CD14-positive monocyte (primary cell): ENCODE measurements at regions not wholly inside any gene's neighbourhood (a gene's known extent, or its start where the extent isn't known, plus 50 kb on each side); places are given as distances from the start of the nearest gene placed in this dataset.
A peak's percentile ranks its signal among the peaks of the same experiment; 100 is the strongest.

Source experiments
- DNase-seq, 3 donors: peaks; one replicate each; pipeline ENCODE4 v3.0.0-alpha.2; 2011 to 2022
- H2AFZ ChIP-seq: 2 replicates; pipeline ENCODE4 v1.6.0; 2012; ENCODE audit warnings: mild to moderate bottlenecking, low read depth, low read length, inconsistent platforms; ENCODE audit not compliant: insufficient read depth, poor library complexity, severe bottlenecking
- H3K27ac ChIP-seq, 2 donors: 1 replicate in 1 of 2; 2 replicates in 1 of 2; pipeline ENCODE4 v1.5.1; 2012 to 2013; ENCODE audit warnings: low read length in 2 of 2, control low read depth in 1 of 2, inconsistent platforms in 1 of 2, low read depth in 1 of 2, mild to moderate bottlenecking in 1 of 2
- H3K27me3 ChIP-seq, 2 donors: one replicate each; pipeline versions ENCODE4 v1.6.0 to v1.6.1; 2011 to 2013; ENCODE audit warnings: low read length in 2 of 2; ENCODE audit not compliant: control insufficient read depth in 2 of 2, insufficient read depth in 2 of 2
- H3K36me3 ChIP-seq, 2 donors: replicated peaks in 1 of 2; 1 replicate in 1 of 2; 2 replicates in 1 of 2; pipeline versions ENCODE4 v1.5.1 to v1.6.1; 2012 to 2013; ENCODE audit warnings: low read length in 2 of 2, control low read depth in 1 of 2, inconsistent platforms in 1 of 2, mild to moderate bottlenecking in 1 of 2; ENCODE audit not compliant: insufficient read depth in 2 of 2, control insufficient read depth in 1 of 2
- H3K4me1 ChIP-seq, 2 donors: 1 replicate in 1 of 2; 2 replicates in 1 of 2; pipeline versions ENCODE4 v1.5.1 to v1.6.1; 2012 to 2013; ENCODE audit warnings: low read length in 2 of 2, control low read depth in 1 of 2, inconsistent platforms in 1 of 2, mild to moderate bottlenecking in 1 of 2, moderate library complexity in 1 of 2; ENCODE audit not compliant: insufficient read depth in 2 of 2, control insufficient read depth in 1 of 2
- H3K4me2 ChIP-seq: replicated peaks from 2 replicates; pipeline ENCODE3; 2012; ENCODE audit warnings: low read length, moderate library complexity, mild to moderate bottlenecking; ENCODE audit not compliant: poor library complexity, severe bottlenecking; ENCODE audit errors: extremely low read depth
- H3K4me3 ChIP-seq, 3 experiments: fragments of 200-600 bp in 1 of 3; sonication (generic) in 1 of 3; replicated peaks in 1 of 3; 1 replicate in 2 of 3; 2 replicates in 1 of 3; pipeline ENCODE4 v1.5.1; 2011 to 2013; ENCODE audit warnings: low read length in 3 of 3, mild to moderate bottlenecking in 3 of 3, control low read depth in 2 of 3, low read depth in 2 of 3, inconsistent platforms in 1 of 3, moderate library complexity in 1 of 3
- H3K79me2 ChIP-seq: 2 replicates; pipeline ENCODE4 v1.6.0; 2012; ENCODE audit warnings: mild to moderate bottlenecking, control low read depth, inconsistent platforms, low read length, moderate library complexity; ENCODE audit not compliant: insufficient read depth
- H3K9ac ChIP-seq: 2 replicates; pipeline ENCODE4 v1.6.0; 2017; ENCODE audit warnings: low read length, mild to moderate bottlenecking; ENCODE audit not compliant: insufficient read depth, poor library complexity, severe bottlenecking
- H3K9me3 ChIP-seq, 2 donors: replicated peaks in 1 of 2; 1 replicate in 1 of 2; 2 replicates in 1 of 2; pipeline versions ENCODE4 v1.5.1 to v1.6.1; 2012 to 2013; ENCODE audit warnings: low read length in 2 of 2, control low read depth in 1 of 2; ENCODE audit not compliant: control insufficient read depth in 1 of 2, insufficient read depth in 1 of 2
- H4K20me1 ChIP-seq: 2 replicates; pipeline ENCODE4 v1.6.0; 2012; ENCODE audit warnings: mild to moderate bottlenecking, low read length, control low read depth, moderate library complexity; ENCODE audit not compliant: insufficient read depth
- H3K27ac Mint-ChIP-seq, 7 donors: one replicate each; pipeline ENCODE4 v1.8.0; 2020; ENCODE audit warnings: mild to moderate bottlenecking in 7 of 7, mixed read lengths in 7 of 7, moderate library complexity in 6 of 7, inconsistent platforms in 2 of 7
- H3K27me3 Mint-ChIP-seq, 3 donors: one replicate each; pipeline ENCODE4 v1.8.0; 2021 to 2022; ENCODE audit warnings: low read depth in 3 of 3, mild to moderate bottlenecking in 3 of 3, mixed read lengths in 3 of 3, moderate library complexity in 3 of 3, inconsistent platforms in 1 of 3
- H3K36me3 Mint-ChIP-seq, 2 donors: one replicate each; pipeline ENCODE4 v1.8.0; 2020; ENCODE audit warnings: mixed read lengths in 2 of 2, inconsistent platforms in 1 of 2, mild to moderate bottlenecking in 1 of 2
- H3K4me1 Mint-ChIP-seq: one replicate; pipeline ENCODE4 v1.8.0; 2020; ENCODE audit warnings: mild to moderate bottlenecking, mixed read lengths
- H3K4me3 Mint-ChIP-seq, 2 donors: one replicate each; pipeline ENCODE4 v1.8.0; 2020; ENCODE audit warnings: mild to moderate bottlenecking in 2 of 2, mixed read lengths in 2 of 2, moderate library complexity in 1 of 2
- H3K9me3 Mint-ChIP-seq, 7 donors: one replicate each; pipeline ENCODE4 v1.8.0; 2020 to 2022; ENCODE audit warnings: mixed read lengths in 7 of 7, mild to moderate bottlenecking in 6 of 7, moderate library complexity in 6 of 7, inconsistent platforms in 2 of 7
- WGBS: methylation state at CpG from one replicate; pipeline ENCODE4 v1.1.5; 2013; ENCODE audit warnings: missing lambda C conversion rate; ENCODE audit not compliant: insufficient coverage; 5-methylcytosine and 5-hydroxymethylcytosine counted together
- intact Hi-C, 2 donors: fragments of 100-400 bp; cut with micrococcal nuclease; formaldehyde crosslinking; loops; one replicate each; pipeline versions ENCODE4 v1.15.0 to v1.15.1; 2023
- TF ChIP-seq, protein P1 (sequence below): fragments of 200-600 bp; IDR thresholded peaks from one replicate; pipeline ENCODE4 v1.8.0; 2022; ENCODE audit warnings: antibody characterized with exemption, mild to moderate bottlenecking

DNA sequence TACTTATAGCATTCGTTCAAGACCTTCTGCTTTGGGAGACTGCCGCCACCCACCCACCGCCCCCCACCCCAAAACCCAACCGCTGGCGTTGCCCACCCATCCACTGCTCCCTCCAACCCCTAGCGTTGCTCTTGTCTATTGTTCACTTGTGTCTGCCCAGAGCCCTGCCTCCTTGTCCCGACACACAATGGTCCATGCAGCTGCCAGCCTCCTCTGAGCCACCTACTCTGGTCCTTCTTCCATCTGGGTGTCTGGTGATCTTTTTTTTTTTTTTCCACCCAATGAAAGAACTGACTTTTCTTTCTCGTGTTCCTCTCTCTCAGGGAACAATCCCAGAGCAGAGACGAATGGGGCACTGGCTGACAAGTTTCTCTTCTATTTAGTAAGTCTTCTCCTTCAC lies 256.0 kb upstream of the SESN3 start:
- whole genome bisulfite sequencing: 100% methylated on average over 2 of the region's 9 CpGs
- no peak overlapping the region for H3K27ac ChIP-seq
- H2AFZ ChIP-seq: no peak overlapping the region
- no peaks in the 10 kb centered on the region for H3K36me3 ChIP-seq
- peak overlapping the region in 2 of 7 donors; percentile 57 to 59 for H3K27ac Mint-ChIP-seq
- DNase-seq: no peak
- no peak overlapping the region for H3K4me3 ChIP-seq
- H3K27me3 ChIP-seq: no peaks in the 10 kb centered on the region
- TF ChIP-seq, protein P1, sequence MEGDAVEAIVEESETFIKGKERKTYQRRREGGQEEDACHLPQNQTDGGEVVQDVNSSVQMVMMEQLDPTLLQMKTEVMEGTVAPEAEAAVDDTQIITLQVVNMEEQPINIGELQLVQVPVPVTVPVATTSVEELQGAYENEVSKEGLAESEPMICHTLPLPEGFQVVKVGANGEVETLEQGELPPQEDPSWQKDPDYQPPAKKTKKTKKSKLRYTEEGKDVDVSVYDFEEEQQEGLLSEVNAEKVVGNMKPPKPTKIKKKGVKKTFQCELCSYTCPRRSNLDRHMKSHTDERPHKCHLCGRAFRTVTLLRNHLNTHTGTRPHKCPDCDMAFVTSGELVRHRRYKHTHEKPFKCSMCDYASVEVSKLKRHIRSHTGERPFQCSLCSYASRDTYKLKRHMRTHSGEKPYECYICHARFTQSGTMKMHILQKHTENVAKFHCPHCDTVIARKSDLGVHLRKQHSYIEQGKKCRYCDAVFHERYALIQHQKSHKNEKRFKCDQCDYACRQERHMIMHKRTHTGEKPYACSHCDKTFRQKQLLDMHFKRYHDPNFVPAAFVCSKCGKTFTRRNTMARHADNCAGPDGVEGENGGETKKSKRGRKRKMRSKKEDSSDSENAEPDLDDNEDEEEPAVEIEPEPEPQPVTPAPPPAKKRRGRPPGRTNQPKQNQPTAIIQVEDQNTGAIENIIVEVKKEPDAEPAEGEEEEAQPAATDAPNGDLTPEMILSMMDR: no peak
- H3K36me3 Mint-ChIP-seq: no peaks in the 10 kb centered on the region
- H4K20me1 ChIP-seq: no peaks in the 10 kb centered on the region
- intact Hi-C loops: no loop called here
- no peak overlapping the region for H3K9ac ChIP-seq
- no peaks in the 10 kb centered on the region for H3K4me1 ChIP-seq
- no peaks in the 10 kb centered on the region for H3K9me3 ChIP-seq
- H3K4me1 Mint-ChIP-seq: no peaks in the 10 kb centered on the region
- H3K4me3 Mint-ChIP-seq: no peak overlapping the region
- peaks cover 4 to 21% (median 9%) of the 10 kb centered on the region in 7 donors for H3K9me3 Mint-ChIP-seq
- no peak overlapping the region for H3K4me2 ChIP-seq
- peaks cover 0 to 2% (median 0%) of the 10 kb centered on the region in 3 donors for H3K27me3 Mint-ChIP-seq
- no peaks in the 10 kb centered on the region for H3K79me2 ChIP-seq

DNA sequence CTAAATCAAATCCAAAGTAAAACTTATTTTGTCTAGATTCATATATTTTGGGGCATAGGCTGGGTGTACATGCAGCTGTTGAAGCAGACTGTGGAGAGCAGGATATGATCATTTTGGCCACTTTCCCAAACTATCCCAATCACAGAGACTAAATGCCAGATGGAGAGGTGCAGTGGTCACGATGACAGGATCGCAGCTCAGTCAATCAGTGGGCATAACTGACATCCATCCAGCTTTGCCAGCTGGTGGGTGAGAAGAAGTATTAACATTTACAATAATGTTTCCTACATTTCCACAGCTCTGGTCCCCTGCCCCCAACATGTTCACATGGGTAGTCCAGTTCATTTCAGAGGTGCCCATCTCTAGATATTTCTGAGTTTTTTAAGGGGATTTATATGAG lies 255.5 kb upstream of the SESN3 start:
- Mint-ChIP-seq H3K4me3 (no peak overlapping the region), H3K4me1 (no peaks in the 10 kb centered on the region), H3K9me3 (peaks cover 6 to 21% (median 14%) of the 10 kb centered on the region in 7 donors), H3K27ac (no peak overlapping the region), H3K36me3 (no peaks in the 10 kb centered on the region), H3K27me3 (peaks cover 0 to 2% (median 0%) of the 10 kb centered on the region in 3 donors)
- Histone ChIP-seq H3K9me3 (peaks cover 0 to 3% of the 10 kb centered on the region in 2 donors), H3K4me2 (no peak overlapping the region), H2AFZ (no peak overlapping the region), H3K36me3 (no peaks in the 10 kb centered on the region), H3K27ac (no peak overlapping the region), H3K9ac (no peak overlapping the region), H3K4me1 (no peaks in the 10 kb centered on the region), H4K20me1 (no peaks in the 10 kb centered on the region), H3K4me3 (no peak overlapping the region), H3K27me3 (no peaks in the 10 kb centered on the region), H3K79me2 (no peaks in the 10 kb centered on the region)
- intact Hi-C loops: no loop called here
- DNase-seq: no peak
- TF ChIP-seq, protein P1: no peak
- no CpG with 5 or more reads among the region's 2 CpGs for WGBS
